ENCODE measurements at regions not wholly inside any gene's neighbourhood (a gene's known extent, or its start where the extent isn't known, plus 50 kb on each side); places are given as distances from the start of the nearest gene placed in this dataset.

GRCh38 chr13:40876020-40876738 lies 86.8 kb downstream of the SLC25A15 start:
- intact Hi-C loops (cut with DNase I; ENCODE audit: low total_unique reads): no loop called here
- Histone ChIP-seq H3K9me3 (peaks cover 6 to 100% (median 89%) of the 10 kb centered on the region in 8 donors), H3K4me1 (no peaks in the 10 kb centered on the region), H3K27me3 (replicated peaks in 1 of 7) (no peaks in the 10 kb centered on the region), H3K36me3 (peaks cover 0 to 97% (median 33%) of the 10 kb centered on the region in 6 donors), H3K27ac (no peak overlapping the region), H3K4me3 (no peak overlapping the region)
- no peak for DNase-seq
- 93 to 97% (median 96%) methylated on average over 8 of the region's 8 CpGs for WGBS, 5 donors
- TF ChIP-seq, protein P1, sequence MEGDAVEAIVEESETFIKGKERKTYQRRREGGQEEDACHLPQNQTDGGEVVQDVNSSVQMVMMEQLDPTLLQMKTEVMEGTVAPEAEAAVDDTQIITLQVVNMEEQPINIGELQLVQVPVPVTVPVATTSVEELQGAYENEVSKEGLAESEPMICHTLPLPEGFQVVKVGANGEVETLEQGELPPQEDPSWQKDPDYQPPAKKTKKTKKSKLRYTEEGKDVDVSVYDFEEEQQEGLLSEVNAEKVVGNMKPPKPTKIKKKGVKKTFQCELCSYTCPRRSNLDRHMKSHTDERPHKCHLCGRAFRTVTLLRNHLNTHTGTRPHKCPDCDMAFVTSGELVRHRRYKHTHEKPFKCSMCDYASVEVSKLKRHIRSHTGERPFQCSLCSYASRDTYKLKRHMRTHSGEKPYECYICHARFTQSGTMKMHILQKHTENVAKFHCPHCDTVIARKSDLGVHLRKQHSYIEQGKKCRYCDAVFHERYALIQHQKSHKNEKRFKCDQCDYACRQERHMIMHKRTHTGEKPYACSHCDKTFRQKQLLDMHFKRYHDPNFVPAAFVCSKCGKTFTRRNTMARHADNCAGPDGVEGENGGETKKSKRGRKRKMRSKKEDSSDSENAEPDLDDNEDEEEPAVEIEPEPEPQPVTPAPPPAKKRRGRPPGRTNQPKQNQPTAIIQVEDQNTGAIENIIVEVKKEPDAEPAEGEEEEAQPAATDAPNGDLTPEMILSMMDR (IDR thresholded peaks at IDR 0.05 in 8 of 11, conservative IDR thresholded peaks at IDR 0.05 in 3 of 11): no peak
- TF ChIP-seq POLR2A (IDR thresholded peaks at IDR 0.05): no peak
- no peak for TF ChIP-seq POLR2AphosphoS5 (IDR thresholded peaks at IDR 0.05)

DNA sequence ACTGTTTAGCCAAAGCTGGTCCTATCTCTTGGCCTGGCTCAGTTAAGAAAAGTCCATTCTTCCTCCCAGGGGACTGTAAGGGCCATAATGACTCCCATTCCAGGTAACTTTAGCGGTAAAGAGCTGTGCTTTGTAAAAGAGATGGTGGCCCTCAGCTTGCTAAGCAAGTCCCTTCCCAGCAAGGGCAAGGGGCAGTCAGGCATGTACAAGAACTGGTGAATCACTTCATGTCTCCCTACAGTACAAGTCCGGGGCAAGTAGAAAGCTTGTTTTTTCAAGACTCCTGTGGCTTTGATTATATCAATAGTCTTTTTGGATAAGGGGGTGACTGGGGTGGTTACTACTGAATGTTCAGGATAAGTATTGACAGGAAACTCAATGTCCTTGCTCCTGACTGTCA lies 88.9 kb downstream of the SLC25A15 start:
- Histone ChIP-seq H3K36me3 (peaks cover 0 to 88% (median 33%) of the 10 kb centered on the region in 6 donors), H3K9me3 (peaks cover 6 to 93% (median 68%) of the 10 kb centered on the region in 8 donors), H3K4me3 (no peak overlapping the region), H3K27me3 (replicated peaks in 1 of 7) (no peaks in the 10 kb centered on the region), H3K4me1 (peaks cover 0 to 6% (median 0%) of the 10 kb centered on the region in 6 donors), H3K27ac (no peak overlapping the region)
- intact Hi-C loops (cut with DNase I; ENCODE audit: low total_unique reads): no loop called here
- WGBS, 5 donors: 94 to 100% (median 98%) methylated on average over 2 of the region's 2 CpGs
- no peak for TF ChIP-seq POLR2AphosphoS5 (IDR thresholded peaks at IDR 0.05)
- TF ChIP-seq POLR2A (IDR thresholded peaks at IDR 0.05): no peak
- TF ChIP-seq, protein P1 (IDR thresholded peaks at IDR 0.05 in 8 of 11, conservative IDR thresholded peaks at IDR 0.05 in 3 of 11): no peak
- no peak for DNase-seq

- Histone ChIP-seq H3K4me1 (peaks cover 0 to 6% (median 0%) of the 10 kb centered on the region in 6 donors), H3K27ac (no peak overlapping the region), H3K9me3 (peaks cover 5 to 88% (median 63%) of the 10 kb centered on the region in 8 donors), H3K27me3 (replicated peaks in 1 of 7) (no peaks in the 10 kb centered on the region), H3K4me3 (no peak overlapping the region), H3K36me3 (peaks cover 0 to 83% (median 33%) of the 10 kb centered on the region in 6 donors)
- WGBS, 5 donors: 97 to 99% (median 97%) methylated on average over 7 of the region's 7 CpGs
- TF ChIP-seq POLR2A (IDR thresholded peaks at IDR 0.05): no peak
- no peak for TF ChIP-seq POLR2AphosphoS5 (IDR thresholded peaks at IDR 0.05)
- TF ChIP-seq, protein P1 (IDR thresholded peaks at IDR 0.05 in 8 of 11, conservative IDR thresholded peaks at IDR 0.05 in 3 of 11): no peak
- intact Hi-C loops (cut with DNase I; ENCODE audit: low total_unique reads): no loop called here
- no peak for DNase-seq
Observed at GRCh38 chr13:40878823-40879222, 89.4 kb downstream of the SLC25A15 start.
